Mucosa of rectum (tissue), 2 donors: ENCODE measurements at regions not wholly inside any gene's neighbourhood (a gene's known extent, or its start where the extent isn't known, plus 50 kb on each side); places are given as distances from the start of the nearest gene placed in this dataset.
"Not testable (repeated sequence)": the region's sequence is repeated elsewhere in the genome, so short reads cannot be mapped to it uniquely, and the experiment has no call there.

ENCODE experiments used
- H3K27ac ChIP-seq, 2 donors: one replicate each; pipeline ENCODE4 v1.7.0; 2013; ENCODE audit warnings: inconsistent platforms in 2 of 2, low read depth in 2 of 2, low read length in 2 of 2
- H3K27me3 ChIP-seq, 2 donors: one replicate each; pipeline ENCODE4 v1.7.0; 2013; ENCODE audit warnings: low read length in 2 of 2; ENCODE audit not compliant: control insufficient read depth in 2 of 2, insufficient read depth in 2 of 2
- H3K36me3 ChIP-seq, 2 donors: one replicate each; pipeline ENCODE4 v1.7.0; 2013; ENCODE audit warnings: low read length in 2 of 2; ENCODE audit not compliant: control insufficient read depth in 2 of 2, insufficient read depth in 2 of 2
- H3K4me1 ChIP-seq, 2 donors: one replicate each; pipeline ENCODE4 v1.7.0; 2013; ENCODE audit warnings: low read length in 2 of 2, mild to moderate bottlenecking in 1 of 2; ENCODE audit not compliant: control insufficient read depth in 2 of 2, insufficient read depth in 2 of 2
- H3K4me3 ChIP-seq, 2 donors: one replicate each; pipeline ENCODE4 v1.7.0; 2013; ENCODE audit warnings: low read length in 2 of 2
- H3K9ac ChIP-seq, 2 donors: one replicate each; pipeline ENCODE4 v1.7.0; 2013; ENCODE audit warnings: low read length in 2 of 2, low read depth in 1 of 2, mild to moderate bottlenecking in 1 of 2
- H3K9me3 ChIP-seq, 2 donors: one replicate each; pipeline ENCODE4 v1.7.0; 2013; ENCODE audit warnings: low read length in 2 of 2; ENCODE audit not compliant: control insufficient read depth in 2 of 2
- donor health status: healthy.
- donor health status: Normal muscosa, but diverticular disease.

DNA sequence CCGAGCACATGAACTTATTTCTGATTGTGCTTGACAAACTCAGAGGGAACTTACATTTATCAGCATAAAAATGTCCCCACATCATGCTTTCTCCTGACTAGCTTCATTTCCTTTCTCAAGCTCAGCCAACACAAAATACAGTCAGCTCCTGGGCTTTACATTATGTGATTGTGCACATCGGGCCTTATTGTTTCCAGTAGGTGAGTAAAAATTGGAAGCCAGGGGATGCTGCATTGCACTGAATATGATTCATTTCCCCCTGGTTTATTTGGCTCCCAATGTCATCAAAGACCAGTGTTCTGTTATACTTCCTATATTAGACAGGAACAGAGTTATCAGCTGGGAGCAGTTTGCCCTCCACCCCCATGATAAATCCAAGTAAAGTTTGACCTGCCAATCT lies 521.8 kb downstream of the RMST start:
- H3K9me3 ChIP-seq: no peaks in the 10 kb centered on the region

DNA sequence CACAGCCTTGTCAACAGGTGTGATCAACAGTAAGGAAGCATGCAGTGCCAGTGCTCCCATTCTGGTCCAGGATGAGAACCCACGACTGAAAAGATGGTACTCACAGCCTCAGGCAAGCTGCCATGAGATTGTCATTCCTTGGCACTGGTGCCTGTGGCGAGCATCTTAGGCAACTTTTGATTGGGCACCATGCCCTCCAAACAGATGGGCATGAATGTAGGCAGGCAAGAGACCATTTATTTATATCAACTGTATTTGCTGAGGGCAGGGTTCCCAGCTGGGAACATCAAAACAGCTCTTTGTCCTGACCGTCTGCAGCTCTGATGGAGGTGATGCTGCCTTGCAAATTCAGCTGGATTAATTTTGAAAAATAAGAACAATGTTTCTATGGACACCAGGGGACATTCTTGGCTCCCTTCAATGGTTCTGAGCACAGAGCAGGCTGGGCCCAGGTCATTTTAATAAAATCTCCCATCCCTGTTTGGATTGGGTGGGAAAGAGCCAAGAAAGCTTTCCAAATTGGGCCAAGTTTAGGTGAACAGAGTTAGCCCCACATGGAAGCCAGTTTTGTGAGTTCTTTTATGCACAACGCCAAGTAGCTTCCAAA lies 522.5 kb downstream of the RMST start:
- no peak overlapping the region for H3K9ac ChIP-seq
- H3K36me3 ChIP-seq: no peaks in the 10 kb centered on the region
- no peak overlapping the region for H3K27ac ChIP-seq
- no peak overlapping the region for H3K4me3 ChIP-seq
- H3K9me3 ChIP-seq: no peaks in the 10 kb centered on the region
- H3K4me1 ChIP-seq: no peaks in the 10 kb centered on the region
- no peaks in the 10 kb centered on the region for H3K27me3 ChIP-seq

More for the DNA sequence above, 521.8 kb downstream of the RMST start:
- Histone ChIP-seq H3K4me1 (no peaks in the 10 kb centered on the region), H3K27me3 (no peaks in the 10 kb centered on the region), H3K9ac (no peak overlapping the region), H3K27ac (no peak overlapping the region), H3K36me3 (no peaks in the 10 kb centered on the region), H3K4me3 (no peak overlapping the region)

DNA sequence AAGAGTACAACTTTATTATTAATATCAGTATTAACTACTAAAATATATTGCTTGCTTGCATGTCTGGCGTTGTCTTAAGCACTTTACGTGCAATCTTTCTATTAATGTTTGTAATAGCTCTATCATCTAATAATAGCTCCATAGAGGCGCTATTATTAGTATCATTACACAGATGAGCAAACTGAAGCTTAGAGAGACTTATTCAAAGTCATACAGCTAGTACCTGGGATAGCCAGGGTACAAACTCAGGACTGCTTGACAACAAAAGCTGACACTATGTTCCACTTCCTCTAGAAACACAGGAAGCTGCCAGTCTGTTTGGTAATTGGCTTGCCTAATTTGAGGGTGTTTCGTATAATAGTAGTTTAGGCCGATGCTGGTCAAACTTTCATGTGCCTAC lies 523.2 kb downstream of the RMST start:
- Histone ChIP-seq H3K27me3 (no peaks in the 10 kb centered on the region), H3K36me3 (no peaks in the 10 kb centered on the region), H3K9me3 (no peaks in the 10 kb centered on the region), H3K27ac (no peak overlapping the region), H3K9ac (no peak overlapping the region), H3K4me3 (no peak overlapping the region), H3K4me1 (no peaks in the 10 kb centered on the region)

DNA sequence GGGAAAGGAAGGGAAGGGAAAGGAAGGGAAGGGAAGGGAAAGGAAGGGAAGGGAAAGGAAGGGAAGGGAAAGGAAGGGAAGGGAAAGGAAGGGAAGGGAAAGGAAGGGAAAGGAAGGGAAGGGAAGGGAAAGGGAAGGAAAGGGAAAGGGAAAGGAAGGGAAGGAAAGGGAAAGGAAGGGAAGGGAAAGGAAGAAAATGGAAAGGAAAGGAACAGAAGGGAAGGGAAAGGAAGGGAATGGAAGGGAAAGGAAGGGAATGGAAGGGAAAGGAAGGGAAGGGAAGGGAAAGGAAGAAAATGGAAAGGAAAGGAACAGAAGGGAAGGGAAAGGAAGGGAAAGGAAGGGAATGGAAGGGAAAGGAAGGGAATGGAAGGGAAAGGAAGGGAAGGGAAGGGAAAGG lies 526.0 kb downstream of the RMST start:
- not testable (repeated sequence) for H3K9ac ChIP-seq, H3K9me3 ChIP-seq, H3K27me3 ChIP-seq, H3K4me1 ChIP-seq, H3K27ac ChIP-seq, H3K36me3 ChIP-seq, H3K4me3 ChIP-seq

DNA sequence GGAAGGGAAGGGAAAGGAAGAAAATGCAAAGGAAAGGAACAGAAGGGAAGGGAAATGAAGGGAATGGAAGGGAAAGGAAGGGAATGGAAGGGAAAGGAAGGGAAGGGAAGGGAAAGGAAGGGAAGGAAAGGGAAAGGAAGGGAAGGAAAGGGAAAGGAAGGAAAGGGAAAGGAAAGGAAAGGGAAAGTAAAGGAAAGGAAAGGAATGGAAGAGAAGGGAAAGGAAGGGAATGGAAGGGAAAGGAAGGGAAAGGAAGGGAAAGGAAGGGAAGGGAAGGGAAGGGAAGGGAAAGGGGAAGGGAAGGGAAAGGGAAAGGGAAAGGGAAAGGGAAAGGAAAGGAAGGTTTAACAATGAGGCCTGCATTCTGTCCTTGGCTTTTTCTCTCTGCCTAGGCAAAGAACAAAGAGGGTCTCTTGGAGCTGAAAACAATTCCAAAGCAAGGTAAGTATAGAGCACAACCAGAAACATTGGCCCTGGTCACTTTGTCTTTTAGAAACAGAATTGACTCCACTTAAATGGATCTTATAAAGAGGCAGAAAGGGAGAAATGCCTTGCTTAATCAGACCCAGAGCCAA lies 525.9 kb upstream of the TMPO start:
- Histone ChIP-seq H3K27ac (no peak overlapping the region), H3K9ac (no peak overlapping the region), H3K4me1 (no peaks in the 10 kb centered on the region), H3K27me3 (no peaks in the 10 kb centered on the region), H3K36me3 (no peaks in the 10 kb centered on the region), H3K9me3 (no peaks in the 10 kb centered on the region), H3K4me3 (no peak overlapping the region)

DNA sequence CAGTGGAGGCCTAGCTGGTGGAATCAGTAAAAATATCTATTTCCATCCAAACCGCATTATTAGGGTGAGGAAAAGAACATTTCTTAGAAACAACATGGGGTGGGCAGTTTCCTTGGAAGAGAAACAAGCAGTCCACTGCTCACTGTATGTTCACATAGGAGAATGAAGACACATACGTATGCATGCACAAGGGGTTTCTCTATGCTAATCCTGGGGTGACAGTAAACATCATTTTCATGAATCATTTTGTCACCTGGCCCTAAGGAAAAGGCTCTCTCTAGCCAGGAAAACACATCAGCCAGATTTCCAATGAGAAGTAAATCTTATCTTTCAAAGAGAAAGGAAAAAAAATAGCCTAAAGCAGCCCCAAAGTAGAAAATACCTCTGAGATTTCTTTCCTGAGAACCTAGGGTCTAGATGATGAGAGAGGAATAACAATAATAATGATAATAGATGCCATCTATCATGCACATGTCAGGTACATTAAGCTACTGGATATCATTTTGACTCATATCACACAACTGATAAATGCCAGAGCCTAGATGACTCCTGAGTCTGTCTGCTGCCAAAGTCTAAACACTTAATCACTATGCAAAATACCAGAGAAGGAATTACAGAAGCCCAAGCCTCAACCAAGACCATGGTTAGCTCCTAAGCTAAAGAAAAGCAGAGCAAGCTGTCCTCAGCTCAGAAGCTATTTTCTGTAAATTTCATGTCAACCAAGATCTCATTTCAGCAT lies 520.5 kb upstream of the TMPO start:
- no peak overlapping the region for H3K4me3 ChIP-seq
- H3K9ac ChIP-seq: no peak overlapping the region
- no peaks in the 10 kb centered on the region for H3K4me1 ChIP-seq
- H3K9me3 ChIP-seq: no peaks in the 10 kb centered on the region
- no peaks in the 10 kb centered on the region for H3K27me3 ChIP-seq
- H3K36me3 ChIP-seq: no peaks in the 10 kb centered on the region
- no peak overlapping the region for H3K27ac ChIP-seq

DNA sequence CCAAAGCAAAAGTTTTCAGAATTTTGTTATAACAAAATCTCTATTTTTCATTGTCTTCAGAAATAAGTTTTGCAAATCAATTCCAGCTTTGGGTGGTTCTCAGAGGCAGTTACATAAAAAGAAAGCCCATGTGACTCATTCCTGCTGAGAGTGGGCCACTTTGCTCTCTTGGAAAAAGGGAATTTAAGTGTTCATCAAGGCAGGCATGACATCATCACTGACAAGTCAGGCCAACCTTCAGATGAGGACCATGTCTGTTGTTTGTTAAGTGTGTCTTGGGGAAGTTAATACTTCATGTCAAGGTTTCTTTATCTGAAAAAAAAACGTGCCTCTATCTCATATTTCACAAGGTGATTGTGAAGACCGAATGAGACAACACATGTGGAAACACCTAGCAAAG lies 519.8 kb upstream of the TMPO start:
- Histone ChIP-seq H3K36me3 (no peaks in the 10 kb centered on the region), H3K4me1 (no peaks in the 10 kb centered on the region), H3K9me3 (no peaks in the 10 kb centered on the region), H3K27ac (no peak overlapping the region), H3K27me3 (no peaks in the 10 kb centered on the region), H3K9ac (no peak overlapping the region), H3K4me3 (no peak overlapping the region)

DNA sequence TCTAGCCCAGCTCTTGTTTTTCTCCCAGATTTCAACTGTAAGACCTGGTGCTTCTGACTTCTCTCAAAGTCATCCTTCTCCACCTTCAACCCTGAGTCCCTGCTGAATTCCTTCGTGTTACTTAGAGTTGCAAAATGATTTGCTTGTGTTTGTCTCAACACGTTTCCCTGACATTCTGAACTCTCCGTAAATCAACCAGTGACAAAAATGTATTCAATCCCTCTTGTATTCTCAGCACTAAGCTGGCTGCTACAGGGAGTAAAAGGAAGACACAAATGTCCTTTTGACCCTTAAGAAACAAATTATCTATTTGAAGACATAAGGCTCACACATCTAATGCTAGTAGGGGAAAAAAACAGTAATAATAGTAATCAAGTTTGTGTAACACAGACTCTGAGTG lies 514.0 kb upstream of the TMPO start:
- Histone ChIP-seq H3K27ac (no peak overlapping the region), H3K9me3 (no peaks in the 10 kb centered on the region), H3K36me3 (no peaks in the 10 kb centered on the region), H3K27me3 (no peaks in the 10 kb centered on the region), H3K4me3 (no peak overlapping the region), H3K9ac (no peak overlapping the region), H3K4me1 (no peaks in the 10 kb centered on the region)

DNA sequence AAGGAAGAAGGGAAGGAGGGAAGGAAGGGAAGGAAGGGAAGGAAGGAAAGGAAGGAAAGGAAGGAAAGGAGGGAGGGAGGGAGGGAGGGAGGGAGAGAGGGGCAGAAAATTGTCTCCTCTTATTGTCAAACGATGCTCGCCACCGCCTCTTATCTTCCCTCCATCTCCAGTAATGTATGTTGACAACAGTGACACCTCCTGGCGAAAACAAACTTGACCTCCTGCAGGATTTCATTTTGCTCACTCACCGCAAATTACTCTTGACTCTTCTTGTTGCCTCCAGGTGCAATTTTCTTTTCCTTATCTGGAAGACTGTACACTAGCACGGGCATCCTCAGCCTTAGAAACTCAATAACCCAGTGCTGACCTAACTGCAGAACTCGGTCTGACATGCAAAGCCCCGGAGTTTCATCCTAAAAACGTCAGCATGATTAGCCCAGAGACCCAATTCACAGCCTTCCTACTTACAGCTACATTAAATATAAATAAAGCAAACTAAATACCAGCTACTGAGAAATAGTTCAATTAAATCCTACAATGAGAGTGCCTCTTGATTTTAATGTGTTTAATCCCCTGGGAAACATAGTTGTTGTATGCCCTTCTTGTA lies 512.4 kb upstream of the TMPO start:
- Histone ChIP-seq H3K27me3 (no peaks in the 10 kb centered on the region), H3K27ac (no peak overlapping the region), H3K4me3 (no peak overlapping the region), H3K9ac (no peak overlapping the region), H3K4me1 (no peaks in the 10 kb centered on the region), H3K9me3 (no peaks in the 10 kb centered on the region), H3K36me3 (no peaks in the 10 kb centered on the region)

DNA sequence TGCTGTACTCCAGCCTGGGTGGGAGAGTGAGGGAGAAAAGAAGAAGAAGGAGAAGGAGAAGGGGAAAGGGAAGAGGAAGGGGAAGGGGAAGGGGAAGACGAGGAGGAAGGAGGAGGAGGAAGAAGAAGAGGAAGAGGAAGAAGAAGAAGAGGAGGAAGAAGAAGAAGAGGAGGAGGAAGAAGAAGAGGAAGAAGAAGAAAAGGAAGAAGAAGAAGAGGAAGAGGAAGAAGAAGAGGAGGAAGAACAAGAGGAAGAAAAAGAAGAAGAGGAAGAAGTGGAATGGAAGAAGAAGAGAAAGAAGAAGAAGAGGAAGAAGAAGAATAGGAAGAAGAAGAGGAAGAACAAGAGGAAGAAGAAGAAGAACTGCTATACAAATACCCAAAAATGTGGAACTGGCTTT lies 507.4 kb upstream of the TMPO start:
- Histone ChIP-seq H3K27ac (no peak overlapping the region), H3K36me3 (no peaks in the 10 kb centered on the region), H3K4me3 (no peak overlapping the region), H3K9me3 (no peaks in the 10 kb centered on the region), H3K4me1 (no peaks in the 10 kb centered on the region), H3K9ac (no peak overlapping the region), H3K27me3 (no peaks in the 10 kb centered on the region)
